Right atrium auricular region (tissue), 2 donors: ENCODE measurements at regions not wholly inside any gene's neighbourhood (a gene's known extent, or its start where the extent isn't known, plus 50 kb on each side); places are given as distances from the start of the nearest gene placed in this dataset.

Experiments
- DNase-seq: peaks from one replicate; pipeline ENCODE4 v3.0.0-alpha.2; 2019; ENCODE audit warnings: low spot score
- H3K27ac ChIP-seq, 2 donors: fragments of 200-600 bp; sonication (generic); 1 replicate in 1 of 2; 2 replicates in 1 of 2; pipeline ENCODE4 v1.5.1; 2016 to 2019
- H3K27me3 ChIP-seq, 2 donors: fragments of 200-600 bp; sonication (generic); one replicate each; pipeline versions ENCODE4 v1.5.1 to v1.6.0; 2017 to 2019
- H3K36me3 ChIP-seq: fragments of 200-600 bp; sonication (generic); one replicate; pipeline ENCODE4 v1.5.1; 2016
- H3K4me1 ChIP-seq, 2 donors: fragments of 200-600 bp; sonication (generic); one replicate each; pipeline versions ENCODE4 v1.5.1 to v1.6.0; 2017 to 2019
- H3K4me3 ChIP-seq, 2 donors: fragments of 200-600 bp; sonication (generic); 1 replicate in 1 of 2; 2 replicates in 1 of 2; pipeline ENCODE4 v1.5.1; 2017 to 2019; ENCODE audit warnings: mild to moderate bottlenecking in 1 of 2, moderate library complexity in 1 of 2
- H3K9me3 ChIP-seq, 2 donors: fragments of 200-600 bp; sonication (generic); one replicate each; pipeline ENCODE4 v1.5.1; 2019
- CTCF ChIP-seq, 2 donors: fragments of 200-600 bp; sonication (generic); IDR thresholded peaks; one replicate each; pipeline ENCODE4 v1.5.1; 2019; ENCODE audit warnings: antibody characterized with exemption in 2 of 2

GRCh38 chr3:152174876-152175527, 93.7 kb upstream of the MBNL1 start:
- no peak for DNase-seq
- no peak overlapping the region for H3K27ac ChIP-seq
- no peak overlapping the region for H3K4me3 ChIP-seq
- TF ChIP-seq CTCF (IDR thresholded peaks at IDR 0.05) = no peak
- H3K9me3 ChIP-seq = peaks cover 0 to 9% of the 10 kb centered on the region in 2 donors
- no peaks in the 10 kb centered on the region for H3K4me1 ChIP-seq
- no peaks in the 10 kb centered on the region for H3K36me3 ChIP-seq
- no peaks in the 10 kb centered on the region for H3K27me3 ChIP-seq

GRCh38 chr3:152175528-152175889, 93.2 kb upstream of the MBNL1 start:
- no peak for TF ChIP-seq CTCF (IDR thresholded peaks at IDR 0.05)
- Histone ChIP-seq H3K9me3 (peaks cover 0 to 9% of the 10 kb centered on the region in 2 donors), H3K4me3 (no peak overlapping the region), H3K4me1 (no peaks in the 10 kb centered on the region), H3K27ac (no peak overlapping the region), H3K27me3 (no peaks in the 10 kb centered on the region), H3K36me3 (no peaks in the 10 kb centered on the region)
- DNase-seq = no peak

DNA sequence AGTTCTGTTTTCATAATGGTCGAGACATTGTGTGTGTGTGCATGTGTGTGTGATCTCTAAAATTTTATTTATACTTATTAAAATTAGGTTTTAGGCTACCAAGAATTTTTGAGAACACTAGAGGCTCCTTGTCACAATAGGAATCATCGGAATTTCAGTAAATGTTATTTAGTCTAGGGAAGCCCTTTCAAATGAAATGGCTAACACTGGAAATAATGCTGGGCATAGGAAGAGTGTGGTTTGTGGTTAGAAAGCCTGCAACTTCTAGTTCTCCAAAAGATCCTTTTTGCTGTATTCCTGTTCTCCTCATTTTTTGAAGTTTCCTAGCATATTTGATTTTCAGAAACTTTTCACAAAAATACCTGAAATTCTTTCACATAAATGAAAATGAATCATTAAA, 92.5 kb upstream of the MBNL1 start:
- H3K9me3 ChIP-seq = peaks cover 0 to 5% of the 10 kb centered on the region in 2 donors
- no peak overlapping the region for H3K4me3 ChIP-seq
- no peak overlapping the region for H3K27ac ChIP-seq
- H3K36me3 ChIP-seq = no peaks in the 10 kb centered on the region
- no peaks in the 10 kb centered on the region for H3K27me3 ChIP-seq
- no peak for TF ChIP-seq CTCF (IDR thresholded peaks at IDR 0.05)
- no peaks in the 10 kb centered on the region for H3K4me1 ChIP-seq
- no peak for DNase-seq

DNA sequence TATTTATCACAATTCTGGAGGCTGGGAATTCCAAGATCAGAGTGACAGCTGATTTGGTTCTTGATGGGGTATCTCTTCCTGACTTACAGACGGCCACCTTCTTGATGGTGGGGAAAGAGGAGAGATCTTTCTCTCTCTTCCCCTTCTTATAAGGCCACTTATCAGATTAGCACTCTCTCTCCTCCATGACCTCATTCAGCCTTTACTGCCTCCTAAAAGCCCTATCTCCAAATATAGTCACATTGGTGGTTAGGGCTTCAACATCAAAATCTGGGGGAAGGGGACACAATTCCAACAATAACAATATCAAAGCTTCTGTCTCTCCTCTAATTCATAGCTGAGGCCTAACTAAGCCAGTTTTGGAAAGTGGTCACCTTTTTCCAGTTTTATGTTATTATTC, 91.7 kb upstream of the MBNL1 start:
- Histone ChIP-seq H3K9me3 (no peaks in the 10 kb centered on the region), H3K36me3 (no peaks in the 10 kb centered on the region), H3K27me3 (no peaks in the 10 kb centered on the region), H3K4me3 (no peak overlapping the region), H3K4me1 (no peaks in the 10 kb centered on the region), H3K27ac (no peak overlapping the region)
- no peak for TF ChIP-seq CTCF (IDR thresholded peaks at IDR 0.05)
- DNase-seq = no peak

GRCh38 chr3:152177757-152178156, 91.0 kb upstream of the MBNL1 start:
- H3K4me3 ChIP-seq = no peak overlapping the region
- H3K27me3 ChIP-seq = no peaks in the 10 kb centered on the region
- no peaks in the 10 kb centered on the region for H3K4me1 ChIP-seq
- no peaks in the 10 kb centered on the region for H3K36me3 ChIP-seq
- H3K27ac ChIP-seq = no peak overlapping the region
- H3K9me3 ChIP-seq = no peaks in the 10 kb centered on the region
- TF ChIP-seq CTCF (IDR thresholded peaks at IDR 0.05) = no peak
- no peak for DNase-seq

GRCh38 chr3:152183473-152183872, 85.3 kb upstream of the MBNL1 start:
- no peaks in the 10 kb centered on the region for H3K27me3 ChIP-seq
- peak; percentile 25 to 71 for TF ChIP-seq CTCF (IDR thresholded peaks at IDR 0.05)
- H3K4me1 ChIP-seq = no peaks in the 10 kb centered on the region
- H3K9me3 ChIP-seq = no peaks in the 10 kb centered on the region
- no peaks in the 10 kb centered on the region for H3K36me3 ChIP-seq
- no peak overlapping the region for H3K27ac ChIP-seq
- no peak for DNase-seq
- no peak overlapping the region for H3K4me3 ChIP-seq
